ENCODE measurements at regions not wholly inside any gene's neighbourhood (a gene's known extent, or its start where the extent isn't known, plus 50 kb on each side); places are given as distances from the start of the nearest gene placed in this dataset.

DNA sequence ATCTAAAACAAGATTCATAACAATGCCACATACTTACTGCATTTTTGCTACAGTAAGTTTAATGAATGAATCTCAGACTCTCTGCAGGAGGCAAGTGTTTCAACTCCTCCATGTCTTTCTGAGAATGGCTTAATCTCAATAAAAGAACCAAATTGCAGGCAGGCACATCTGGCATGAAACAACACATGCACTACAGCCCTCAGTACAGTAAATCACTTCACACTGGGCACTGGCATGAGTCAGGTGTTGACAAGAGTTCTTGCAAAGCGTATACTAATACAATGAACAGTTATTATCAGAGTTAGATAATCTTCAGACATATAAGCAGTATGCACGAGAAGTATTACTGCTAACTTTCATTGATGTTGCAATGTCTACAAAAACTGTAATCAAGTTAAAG is 1386.8 kb downstream of the MRPL39 start:
- no peak for DNase-seq (ENCODE audit: low spot score)

DNA sequence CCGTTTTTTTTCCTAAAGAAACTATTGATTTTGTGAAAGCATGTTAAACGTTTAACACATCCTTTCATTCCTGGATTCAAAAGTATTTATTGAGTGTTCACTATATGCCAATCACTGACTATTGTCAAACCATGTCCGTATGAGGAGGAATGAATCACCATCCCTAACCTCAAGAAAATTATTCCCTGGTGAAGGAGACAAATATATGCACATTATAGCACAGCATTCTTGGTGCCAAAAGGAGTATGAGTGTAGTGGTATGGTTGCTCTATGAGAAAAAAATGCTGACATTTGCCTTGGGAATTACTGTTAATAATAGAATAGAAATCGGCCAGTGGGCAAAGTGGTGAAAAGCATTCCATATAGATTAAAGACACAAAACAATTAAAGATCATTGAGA is 1390.1 kb downstream of the MRPL39 start:
- no peak for DNase-seq (ENCODE audit: low spot score)

DNA sequence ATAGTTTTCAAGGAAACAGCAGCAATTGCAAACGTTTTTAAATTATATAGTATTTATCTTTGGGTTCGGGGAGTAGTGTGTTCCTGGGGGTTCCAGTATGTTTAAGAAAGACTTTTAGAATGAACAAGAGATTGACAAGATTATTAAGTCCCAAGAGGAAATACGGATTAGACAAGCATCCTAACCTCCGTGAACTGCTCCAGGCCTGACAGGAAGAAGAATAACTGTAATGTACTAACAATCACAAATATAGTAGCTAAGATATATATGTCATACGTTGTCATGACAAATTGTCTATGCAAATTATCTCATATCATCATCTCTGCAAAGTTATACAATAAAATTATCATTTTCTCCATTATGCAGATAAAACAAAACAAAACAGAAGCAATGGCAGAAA is 1397.2 kb downstream of the MRPL39 start:
- DNase-seq (ENCODE audit: low spot score) = no peak

DNA sequence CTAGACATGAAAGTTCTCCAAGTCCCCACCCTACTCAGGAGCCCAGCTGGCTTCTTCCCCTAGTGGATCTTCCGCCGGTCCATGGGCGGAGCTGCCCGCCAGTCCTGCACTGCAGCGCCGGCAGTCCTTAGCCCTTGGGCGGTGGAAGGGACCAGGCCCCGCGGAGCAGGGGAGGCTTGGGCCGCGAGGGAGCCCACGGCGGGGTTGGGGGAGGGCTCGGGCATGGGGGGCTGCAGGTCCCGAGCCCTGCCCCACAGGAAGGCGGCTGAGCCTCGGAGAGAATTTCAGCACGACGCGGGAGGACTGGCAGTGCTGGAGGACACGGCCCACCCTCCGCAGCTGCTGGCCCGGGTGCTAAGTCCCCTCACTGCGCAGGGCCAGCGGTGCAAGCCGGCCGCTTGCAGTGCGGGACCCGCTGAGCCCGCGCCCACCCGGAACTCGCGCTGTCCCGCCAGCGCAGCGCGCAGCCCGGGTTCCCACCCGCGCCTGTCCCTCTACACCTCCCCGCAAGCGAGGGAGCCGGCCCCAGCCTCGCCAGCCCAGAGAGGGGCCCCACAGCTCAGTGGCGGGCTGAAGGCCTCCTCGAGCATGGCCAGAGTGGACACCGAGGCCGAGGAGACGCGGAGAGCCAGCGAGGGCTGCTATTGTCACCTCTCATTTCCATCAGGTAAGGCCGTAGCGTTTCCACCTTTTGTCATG is 1398.6 kb downstream of the MRPL39 start:
- no peak for DNase-seq (ENCODE audit: low spot score)

DNA sequence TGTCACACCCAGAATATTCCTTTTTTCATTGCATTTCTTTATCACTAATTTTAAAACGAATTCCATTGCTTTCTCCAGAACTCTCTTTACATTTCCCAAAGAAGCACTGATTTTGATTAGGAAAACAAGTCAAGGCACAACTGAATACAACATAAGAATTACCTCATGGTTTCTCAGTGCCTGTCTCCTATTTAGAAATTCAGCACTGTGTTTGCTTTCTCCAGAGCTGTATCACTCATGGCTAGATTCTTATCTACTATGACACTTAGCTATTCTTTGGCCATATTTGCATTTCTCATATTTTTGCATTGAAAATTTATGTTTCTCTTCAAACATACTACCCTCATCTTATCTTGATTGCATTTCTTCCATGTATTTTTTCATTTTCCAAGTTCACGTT is 1402.0 kb downstream of the MRPL39 start:
- no peak for DNase-seq (ENCODE audit: low spot score)

DNA sequence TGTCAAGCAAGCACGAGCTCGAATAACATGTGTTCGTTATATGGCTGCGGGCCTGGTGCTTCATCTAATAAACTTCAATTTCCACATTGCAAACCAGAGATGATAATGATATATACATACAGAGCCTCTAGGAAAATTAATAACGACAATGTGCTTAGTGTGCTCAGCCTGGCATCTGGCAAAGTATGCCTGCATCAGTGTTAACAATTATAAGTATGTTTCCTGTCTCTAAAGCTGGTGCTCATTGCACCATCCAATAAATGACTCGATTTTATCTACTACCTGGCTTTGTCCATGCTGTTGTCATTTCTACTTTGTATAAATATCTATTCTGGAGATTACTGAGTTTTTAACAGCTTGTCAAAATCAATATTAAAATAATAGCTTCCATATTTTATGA is 1402.6 kb downstream of the MRPL39 start:
- no peak for DNase-seq (ENCODE audit: low spot score)

DNA sequence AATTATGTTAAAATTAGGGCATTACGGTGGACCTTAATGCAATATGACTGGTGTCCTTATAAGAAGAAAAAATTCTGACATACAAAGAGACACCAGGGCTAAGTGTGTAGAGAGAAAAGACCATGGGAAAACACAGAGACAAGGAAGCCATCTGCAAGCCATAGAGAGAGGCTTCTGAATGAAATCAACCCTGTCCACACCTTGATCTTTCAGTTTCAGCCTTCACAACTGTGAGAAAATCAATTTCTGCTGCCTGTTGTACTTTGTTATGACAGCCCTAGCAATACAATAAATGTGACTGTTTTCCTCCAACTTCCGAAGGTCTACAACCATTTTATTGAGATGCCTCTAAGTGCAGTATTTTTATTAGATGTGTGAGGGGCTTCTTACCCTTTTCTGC is 1407.2 kb downstream of the MRPL39 start:
- no peak for DNase-seq (ENCODE audit: low spot score)

DNA sequence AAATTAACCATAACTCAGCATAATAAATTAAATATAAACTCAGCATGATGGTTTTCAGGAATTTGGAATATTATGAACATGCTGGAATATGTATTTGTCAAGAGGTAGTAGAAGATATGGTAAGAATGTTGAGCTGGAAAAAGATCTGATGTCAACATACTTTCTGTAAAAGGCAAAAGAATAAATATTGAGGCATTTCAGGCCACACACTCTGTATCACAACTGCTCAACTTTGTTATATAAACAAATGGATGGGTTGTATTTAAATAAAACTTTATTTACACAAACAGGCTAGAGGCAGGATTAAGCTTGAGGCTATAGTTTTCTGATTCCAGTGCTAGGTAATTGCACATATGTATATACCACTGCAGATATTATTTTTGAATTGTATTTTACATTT is 1409.4 kb downstream of the MRPL39 start:
- DNase-seq (ENCODE audit: low spot score) = no peak

DNA sequence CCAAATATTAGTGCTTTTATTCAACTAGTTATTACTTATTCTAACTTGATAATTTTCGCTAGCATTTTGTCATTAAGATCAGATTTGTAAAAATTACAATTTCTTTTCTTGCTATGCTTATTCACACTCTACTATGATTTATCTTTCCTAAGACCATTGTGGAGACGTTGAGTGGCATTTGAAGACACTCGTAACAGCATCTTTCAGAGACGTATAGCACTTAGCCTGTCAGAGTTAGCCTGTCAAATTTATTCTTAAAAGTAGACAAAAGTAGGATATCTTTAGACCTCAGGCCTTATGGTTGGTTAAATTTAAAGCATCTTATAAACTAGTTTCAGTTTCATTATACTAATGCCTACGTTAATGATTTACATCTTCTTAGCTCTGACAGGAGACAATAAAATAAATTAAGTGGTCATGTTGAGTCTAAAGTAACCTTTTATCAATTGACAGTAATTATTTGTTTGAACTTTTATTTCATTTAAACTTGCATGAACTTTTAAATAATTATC is 1410.1 kb downstream of the MRPL39 start:
- DNase-seq (ENCODE audit: low spot score) = no peak

DNA sequence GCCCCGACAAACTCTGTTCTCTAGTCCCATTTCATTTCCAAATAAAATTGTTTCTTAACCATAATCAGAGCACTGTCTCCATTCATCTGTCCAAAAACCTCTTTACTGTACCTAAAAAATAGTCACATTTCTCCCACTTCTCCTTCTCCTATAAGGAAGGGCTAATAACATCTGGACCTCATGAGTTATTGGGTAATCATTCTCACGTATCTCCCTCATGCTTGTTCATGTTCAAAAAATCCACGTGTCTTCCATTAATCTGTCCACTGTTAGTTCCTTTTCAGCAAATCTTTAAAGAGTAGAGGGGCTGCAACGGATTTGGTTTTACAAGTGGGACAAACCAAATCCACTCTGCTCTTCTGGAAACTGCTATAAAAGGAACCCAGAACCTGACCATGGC is 1418.8 kb downstream of the MRPL39 start:
- no peak for DNase-seq (ENCODE audit: low spot score)

DNA sequence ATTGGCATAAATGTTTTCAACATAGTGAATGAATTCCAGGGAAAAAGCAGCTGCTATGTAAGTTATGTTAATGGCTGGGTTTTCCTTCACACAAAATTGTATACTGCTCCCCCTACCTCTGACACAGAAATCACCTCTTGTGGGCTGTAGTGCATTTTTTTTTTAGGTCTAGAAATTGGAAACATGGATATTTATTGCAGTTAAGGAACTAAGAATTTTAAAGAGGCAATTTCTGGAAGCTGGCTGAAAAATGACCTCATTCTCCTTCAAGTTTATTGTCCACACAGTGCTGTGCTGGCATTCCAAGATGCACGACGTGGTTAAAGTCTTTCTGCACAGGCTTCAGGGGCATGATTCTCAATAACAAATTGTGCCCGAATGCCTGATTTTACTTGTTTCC is 1424.2 kb downstream of the MRPL39 start:
- DNase-seq (ENCODE audit: low spot score) = no peak

DNA sequence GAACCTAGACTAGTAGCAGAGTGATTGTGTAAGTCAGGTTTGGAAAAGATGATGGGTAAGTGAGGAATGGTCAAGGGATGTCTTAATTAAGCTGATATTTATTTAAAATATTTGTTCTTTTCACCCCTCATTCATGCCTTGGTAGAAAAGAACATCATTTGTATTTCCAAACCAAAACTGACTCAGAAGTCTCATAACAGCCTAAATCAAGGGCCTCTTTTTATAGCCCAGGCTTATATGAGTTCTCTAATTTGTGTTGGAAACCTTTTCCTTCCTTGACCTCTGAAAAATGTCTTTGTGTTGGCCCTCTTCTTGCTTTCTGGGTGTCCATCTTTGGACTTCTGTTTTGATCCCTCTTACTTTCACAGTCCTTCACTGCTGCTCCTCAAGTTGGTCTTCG is 1428.2 kb downstream of the MRPL39 start:
- DNase-seq (ENCODE audit: low spot score) = no peak

DNA sequence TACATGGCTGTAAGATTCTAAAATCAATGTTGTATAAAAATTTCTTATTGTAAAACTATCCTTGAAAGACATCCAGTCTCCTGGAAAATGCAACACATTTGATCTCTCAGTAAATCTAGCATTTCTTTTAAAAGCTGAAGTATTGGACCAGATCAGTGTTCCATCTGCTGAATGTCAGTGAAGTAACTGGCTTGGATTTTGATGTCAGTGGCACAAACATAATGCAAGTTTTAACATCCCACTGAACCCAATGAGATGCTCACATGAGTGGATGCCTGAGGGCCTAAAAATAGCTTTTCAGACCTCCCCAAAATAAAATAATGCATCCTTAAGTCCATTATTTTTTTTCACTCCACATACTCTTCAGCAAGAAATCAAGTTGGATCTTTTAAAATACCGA is 1432.2 kb downstream of the MRPL39 start:
- no peak for DNase-seq (ENCODE audit: low spot score)

DNA sequence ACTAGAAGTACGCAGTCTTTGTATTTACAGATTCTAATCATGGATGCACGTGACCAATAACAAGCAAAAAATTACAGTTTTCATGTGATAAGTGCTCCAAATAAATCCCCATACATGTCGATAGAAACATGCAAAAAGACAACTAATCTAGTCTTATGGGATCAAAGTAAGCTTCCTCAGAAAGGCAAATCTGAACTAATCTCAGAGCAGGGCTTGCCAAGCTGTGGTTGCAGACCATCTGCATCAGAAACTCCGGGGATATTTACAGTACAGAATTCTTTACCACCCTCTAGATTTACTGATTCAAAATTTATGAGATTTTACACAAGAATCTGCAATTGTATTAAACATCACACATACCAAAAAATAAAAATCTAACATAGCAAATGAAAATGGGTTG is 1435.5 kb downstream of the MRPL39 start:
- DNase-seq (ENCODE audit: low spot score) = no peak

DNA sequence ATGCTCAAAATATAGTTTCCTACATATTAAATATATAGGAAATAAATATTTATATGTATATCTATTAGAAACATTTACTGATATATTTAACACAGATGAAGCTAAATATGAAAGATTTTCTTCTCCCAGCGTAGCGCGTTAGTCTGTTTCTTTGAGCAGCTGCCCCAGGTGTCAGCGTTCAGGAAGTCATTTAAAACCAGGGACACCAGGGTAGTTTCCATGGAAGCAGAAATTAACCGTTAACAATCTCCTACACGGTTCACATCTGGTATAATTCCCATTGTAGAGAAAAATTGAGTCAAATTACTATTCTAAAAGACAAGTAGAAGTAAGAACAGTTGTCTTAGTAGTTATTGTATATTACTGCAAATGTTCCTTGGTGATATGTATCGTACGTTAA is 1443.7 kb downstream of the MRPL39 start:
- DNase-seq (ENCODE audit: low spot score) = no peak

DNA sequence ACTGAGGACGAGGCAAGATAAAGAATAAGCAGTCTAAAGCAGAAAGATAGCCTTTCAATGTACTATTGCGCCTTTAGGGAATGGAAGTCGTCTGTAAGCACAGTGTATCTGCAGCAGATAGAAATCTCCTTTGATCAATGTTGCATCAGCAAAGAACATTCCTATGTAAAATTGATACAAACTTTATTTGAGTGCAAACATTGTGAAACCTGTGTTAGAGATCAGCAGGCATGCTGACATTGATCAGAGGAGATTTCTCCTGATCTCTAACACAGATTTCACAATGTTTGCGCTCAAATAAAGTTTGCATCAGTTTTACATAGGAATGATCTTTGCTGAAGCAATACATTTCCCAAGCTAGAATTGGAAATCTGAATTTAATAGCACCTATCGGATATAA is 1446.8 kb downstream of the MRPL39 start:
- DNase-seq (ENCODE audit: low spot score) = no peak

DNA sequence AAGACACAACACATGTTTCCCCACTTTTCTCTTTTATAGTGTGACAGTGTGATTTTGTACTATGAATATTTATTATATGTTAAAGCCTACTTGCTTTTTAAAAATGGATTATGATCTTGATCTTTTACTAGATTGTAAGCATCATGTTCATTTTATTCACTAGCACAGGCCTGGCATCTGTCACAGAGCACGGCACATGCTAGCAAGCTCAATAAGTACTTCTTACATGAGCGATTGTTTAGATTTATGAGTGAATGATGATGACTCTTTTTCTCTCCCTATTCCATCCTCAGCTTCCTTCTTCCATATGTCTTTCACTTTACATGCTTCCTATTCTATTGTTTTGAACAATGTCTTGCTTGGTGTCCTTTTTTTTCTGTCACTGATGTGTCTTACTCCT is 1454.1 kb downstream of the MRPL39 start:
- no peak for DNase-seq (ENCODE audit: low spot score)

DNA sequence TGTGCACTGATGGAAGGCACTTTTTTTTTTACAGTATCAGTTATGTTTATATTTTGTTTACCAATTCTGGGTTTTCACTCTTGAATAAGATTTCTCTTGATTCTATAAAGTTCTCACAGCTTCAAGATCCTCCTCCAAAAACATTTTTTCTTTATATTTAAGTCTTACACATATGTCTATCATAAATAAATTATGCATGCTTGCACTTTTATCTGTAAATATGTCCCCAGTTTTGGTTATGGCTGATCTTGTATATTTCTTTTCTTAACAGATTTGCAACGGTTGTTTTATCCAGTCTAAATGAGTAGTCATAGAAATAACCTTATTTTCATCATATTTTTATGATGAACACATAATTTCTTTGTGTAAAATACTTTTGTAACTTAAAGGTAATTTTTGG is 1456.5 kb downstream of the MRPL39 start:
- DNase-seq (ENCODE audit: low spot score) = no peak

DNA sequence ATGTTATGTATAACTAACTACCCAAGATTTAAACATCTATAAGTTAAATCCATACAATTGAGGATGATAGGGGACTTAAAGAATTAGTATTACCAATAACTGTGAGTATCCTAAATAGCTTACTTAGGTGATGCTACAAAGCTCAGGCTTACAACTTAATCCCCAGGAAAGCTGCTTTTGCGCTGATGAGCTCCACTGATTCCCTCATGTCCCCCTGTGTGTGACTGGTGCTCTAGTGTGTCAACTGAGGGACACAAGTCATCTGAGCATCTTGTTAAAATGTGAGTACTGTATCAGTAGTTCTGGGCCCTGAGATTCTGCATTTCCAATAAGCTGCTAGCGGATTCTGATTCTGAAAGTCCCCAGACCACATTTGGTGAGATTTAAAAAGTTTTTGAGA is 1458.8 kb downstream of the MRPL39 start:
- DNase-seq (ENCODE audit: low spot score) = no peak

DNA sequence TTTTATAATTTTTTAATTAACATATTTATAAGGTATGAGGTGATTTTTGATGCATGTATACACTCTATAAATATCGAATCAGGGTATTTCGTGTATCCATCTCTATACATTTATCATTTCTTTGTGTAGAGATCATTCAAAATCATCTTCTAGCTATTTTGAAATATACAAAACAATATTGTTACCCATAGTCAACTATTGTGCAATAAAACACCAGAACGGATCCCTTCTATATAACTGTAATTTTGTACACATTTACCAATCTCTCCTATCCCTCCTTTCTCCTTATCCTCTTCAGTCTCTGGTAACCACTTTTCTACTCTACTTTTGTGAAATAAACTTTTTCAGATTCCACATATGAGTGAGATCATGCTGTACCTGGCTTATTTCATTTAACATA is 1459.6 kb downstream of the MRPL39 start:
- DNase-seq (ENCODE audit: low spot score) = no peak

DNA sequence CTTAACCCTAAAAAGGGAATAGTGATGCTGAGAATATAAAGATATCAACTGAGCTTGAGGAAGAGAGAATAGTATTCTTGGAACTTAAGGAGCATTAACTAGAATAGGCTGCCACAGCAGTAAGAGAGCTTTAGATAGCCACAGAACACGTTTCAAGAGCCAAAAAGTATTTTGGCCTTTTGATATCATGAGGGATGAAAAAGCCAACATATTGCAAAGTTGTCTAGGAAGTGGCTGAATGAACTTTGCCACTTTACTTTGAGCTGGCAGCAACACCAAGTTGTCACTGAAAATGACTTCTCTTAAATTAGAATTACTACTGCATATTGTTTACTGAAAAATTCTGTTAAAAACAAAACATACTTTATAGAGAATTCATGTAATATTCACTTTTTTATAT is 1476.2 kb downstream of the MRPL39 start:
- DNase-seq (ENCODE audit: low spot score) = no peak

DNA sequence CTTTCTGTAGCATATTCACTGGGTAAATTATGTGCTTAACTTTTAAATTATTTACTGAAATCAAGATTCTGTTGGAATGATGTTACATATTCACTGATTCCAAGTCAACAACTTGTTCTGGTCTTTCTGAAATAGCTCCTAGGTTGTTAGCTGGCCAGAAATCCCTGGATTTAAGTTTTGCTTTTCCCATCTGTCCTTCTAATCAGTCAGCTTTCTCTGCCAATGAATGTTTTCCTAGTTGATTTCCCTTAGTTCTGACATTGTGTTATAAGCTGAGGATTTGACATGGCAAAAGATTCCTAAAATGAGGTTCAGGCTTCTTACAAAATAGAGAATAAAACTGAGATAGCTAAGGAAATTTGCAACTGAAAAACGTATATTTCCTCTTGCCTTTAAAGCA is 1479.6 kb downstream of the MRPL39 start:
- DNase-seq (ENCODE audit: low spot score) = no peak

DNA sequence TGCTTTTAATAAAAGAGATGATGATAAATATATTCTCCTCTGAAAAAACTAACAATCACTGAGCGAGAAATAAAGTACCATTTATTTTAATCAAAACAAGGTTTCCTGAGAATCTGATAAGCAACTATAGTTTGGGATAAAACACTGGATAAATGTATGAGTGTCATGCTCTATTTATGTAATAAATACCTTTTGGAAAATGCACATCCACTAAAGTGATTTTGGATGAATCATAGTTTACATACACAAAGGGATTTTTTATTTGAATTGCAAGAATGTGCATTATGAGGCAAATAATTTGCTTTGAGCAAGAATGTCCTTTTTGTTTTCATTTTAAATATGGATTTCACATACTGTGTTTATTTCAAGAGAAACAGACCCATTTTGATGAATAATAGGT is 1483.5 kb downstream of the MRPL39 start:
- no peak for DNase-seq (ENCODE audit: low spot score)

DNA sequence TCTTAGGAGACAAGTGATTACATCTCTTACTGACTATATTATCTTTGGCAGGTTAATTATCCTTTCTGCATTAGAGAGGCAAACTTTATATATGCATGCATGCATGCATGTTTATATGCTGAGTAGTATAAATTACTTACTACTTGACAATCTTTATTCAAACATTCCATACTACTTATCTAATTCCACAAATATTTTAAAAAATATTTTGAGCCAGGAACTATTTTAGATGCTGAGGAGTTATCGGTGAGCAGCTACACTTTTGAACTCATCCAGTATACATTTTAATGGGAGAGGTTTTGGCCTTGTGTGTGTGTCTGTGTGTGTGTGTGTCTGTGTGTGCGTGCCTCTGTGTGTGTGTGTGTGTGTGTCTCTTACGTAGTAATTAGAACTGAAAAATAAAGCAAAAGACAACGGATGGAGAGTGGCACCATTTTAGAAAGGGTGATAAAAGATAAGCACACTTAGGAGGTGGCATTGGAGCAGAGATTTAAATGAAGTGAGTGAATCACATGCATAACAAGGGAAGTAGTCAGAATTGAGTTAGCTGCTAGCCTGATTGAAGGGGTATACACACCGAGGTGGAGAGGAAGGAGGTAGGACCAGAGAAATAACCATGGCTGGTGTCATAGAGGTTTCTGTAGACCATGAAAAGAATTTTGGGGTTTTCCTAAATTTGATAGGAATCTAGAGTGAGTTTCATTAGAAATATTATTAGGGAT is 1488.4 kb downstream of the MRPL39 start:
- no peak for DNase-seq (ENCODE audit: low spot score)
